ENCODE measurements at regions not wholly inside any gene's neighbourhood (a gene's known extent, or its start where the extent isn't known, plus 50 kb on each side); places are given as distances from the start of the nearest gene placed in this dataset.
"Not testable (repeated sequence)": the region's sequence is repeated elsewhere in the genome, so short reads cannot be mapped to it uniquely, and the experiment has no call there.

DNA sequence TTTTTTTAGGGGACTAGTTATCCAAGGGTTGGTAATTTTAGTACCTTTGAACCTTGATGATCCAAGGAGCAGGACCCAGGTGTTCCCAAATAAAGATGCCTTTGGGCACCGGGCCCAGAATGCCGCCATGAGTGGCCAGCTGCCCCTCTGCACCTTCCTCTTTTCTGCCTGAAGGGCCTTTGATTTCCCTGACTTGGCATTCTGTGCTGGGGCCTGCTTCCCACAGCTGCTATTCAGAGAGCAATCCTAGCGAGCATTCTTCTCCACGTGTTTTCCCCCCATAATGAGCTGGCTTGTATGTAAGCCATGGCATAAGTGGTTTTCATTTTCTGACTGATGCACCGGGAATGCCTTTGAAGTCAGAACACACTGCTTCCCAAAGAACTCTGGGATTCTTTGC is 77.6 kb upstream of the FAM72C start:
- not testable (repeated sequence) for TF ChIP-seq CTCF (IDR thresholded peaks at IDR 0.05); POLR2A (IDR thresholded peaks at IDR 0.05); POLR2AphosphoS5 (IDR thresholded peaks at IDR 0.05; ENCODE audit: insufficient read depth in 1 of 2, low read depth in 1 of 2)
